ENCODE measurements at regions not wholly inside any gene's neighbourhood (a gene's known extent, or its start where the extent isn't known, plus 50 kb on each side); places are given as distances from the start of the nearest gene placed in this dataset.
"Not testable (repeated sequence)": the region's sequence is repeated elsewhere in the genome, so short reads cannot be mapped to it uniquely, and the experiment has no call there.

DNA sequence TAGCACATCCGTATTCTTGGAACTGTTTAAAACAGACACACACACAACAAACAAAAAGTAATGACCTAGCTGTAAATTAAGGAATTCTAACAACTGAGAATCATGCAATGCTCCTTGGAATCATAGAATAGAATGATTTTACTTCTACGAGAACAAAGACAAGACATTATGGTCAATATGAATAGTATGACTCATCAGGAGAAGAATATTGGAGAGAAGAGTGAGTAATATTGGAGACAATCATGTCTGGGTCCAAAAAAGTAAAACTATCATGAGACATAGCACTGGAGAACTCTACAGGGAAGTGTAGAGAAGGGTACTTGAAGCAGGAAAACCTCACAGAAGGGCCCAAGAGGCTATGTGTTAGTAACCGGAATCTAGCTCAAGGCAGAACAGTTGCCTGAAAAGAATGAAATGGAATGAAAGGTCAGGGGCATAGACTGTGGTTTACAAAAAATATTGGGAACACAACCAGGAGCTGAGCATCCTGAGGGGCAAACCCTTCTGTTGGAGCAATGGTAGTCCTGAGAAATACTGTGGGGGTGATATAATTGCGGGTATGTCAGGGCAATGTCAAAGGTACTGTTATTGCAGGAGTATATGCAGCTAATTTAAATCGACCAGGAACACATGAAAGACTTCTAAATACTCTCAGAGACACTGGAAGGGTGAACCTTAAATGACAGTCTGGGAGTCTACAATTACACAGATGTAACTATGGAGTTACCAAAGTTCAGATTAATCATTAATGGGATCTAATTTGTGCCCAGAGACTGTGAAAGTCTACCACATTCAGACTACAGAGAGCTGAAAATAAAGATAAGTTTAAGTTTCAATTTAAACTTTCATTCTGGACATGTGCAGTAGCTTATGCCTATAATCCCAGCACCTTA lies 201.2 kb downstream of the BCHE start:
- DNase-seq (ENCODE audit: extremely low read depth, low read depth, low spot score) = no peak

DNA sequence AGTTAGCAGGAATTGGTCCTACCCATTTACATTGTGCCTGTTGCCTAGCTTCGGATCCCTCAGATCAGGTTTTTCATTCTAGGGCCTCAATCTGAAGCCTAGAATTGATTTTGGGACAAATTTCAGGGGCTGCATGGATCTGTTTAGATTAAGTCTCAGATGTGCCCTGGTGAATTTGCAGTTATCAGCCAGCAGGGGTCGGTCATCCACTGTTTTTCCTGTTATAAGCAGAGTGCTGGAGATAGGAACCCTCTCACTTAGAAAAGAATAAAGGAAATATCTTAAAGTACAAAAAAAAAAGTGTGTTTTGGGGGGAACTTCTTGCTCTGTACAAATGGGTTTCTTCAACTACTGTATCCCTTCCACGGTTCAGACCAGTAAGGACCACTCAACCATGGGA lies 212.5 kb downstream of the BCHE start:
- DNase-seq (ENCODE audit: extremely low read depth, low read depth, low spot score) = no peak

DNA sequence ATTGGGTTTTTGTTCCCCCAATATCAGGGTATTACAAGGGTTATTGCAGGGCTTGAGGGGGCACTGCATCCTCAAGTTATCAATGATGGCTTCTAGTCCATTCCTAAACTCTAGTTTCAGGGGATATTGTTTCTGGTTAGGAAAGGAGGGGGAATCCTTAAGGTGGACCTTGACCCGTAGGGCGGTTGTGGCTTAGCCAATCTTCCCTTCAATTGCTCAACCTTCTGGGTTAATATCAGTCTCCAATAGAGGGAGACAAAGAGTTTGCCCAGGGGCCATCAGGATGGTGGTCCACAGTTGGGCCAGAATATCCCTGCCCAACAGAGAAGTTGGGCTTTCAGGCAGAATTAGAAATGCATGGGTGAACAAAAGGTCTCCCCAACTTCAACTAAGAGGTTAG lies 214.9 kb downstream of the BCHE start:
- no peak for DNase-seq (ENCODE audit: extremely low read depth, low read depth, low spot score)

DNA sequence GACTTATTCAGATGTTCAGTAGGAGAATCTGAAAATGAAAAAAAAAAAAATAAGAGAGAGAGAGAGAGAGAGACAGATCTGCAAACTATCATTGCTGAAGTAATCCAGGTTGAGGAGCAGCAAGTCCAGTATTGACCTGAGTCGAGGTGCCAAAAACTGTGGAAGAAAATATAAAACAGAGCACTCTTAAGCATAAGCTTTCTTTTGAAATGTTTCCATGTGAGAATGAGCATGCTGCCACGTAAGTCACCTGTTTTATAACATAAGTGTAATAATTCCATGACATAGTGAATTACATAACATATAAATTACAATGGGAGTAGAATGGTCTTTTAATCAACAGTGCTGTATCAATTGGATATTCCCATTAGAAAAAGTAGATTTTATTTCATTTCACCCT lies 218.2 kb downstream of the BCHE start:
- DNase-seq (ENCODE audit: extremely low read depth, low read depth, low spot score) = no peak

DNA sequence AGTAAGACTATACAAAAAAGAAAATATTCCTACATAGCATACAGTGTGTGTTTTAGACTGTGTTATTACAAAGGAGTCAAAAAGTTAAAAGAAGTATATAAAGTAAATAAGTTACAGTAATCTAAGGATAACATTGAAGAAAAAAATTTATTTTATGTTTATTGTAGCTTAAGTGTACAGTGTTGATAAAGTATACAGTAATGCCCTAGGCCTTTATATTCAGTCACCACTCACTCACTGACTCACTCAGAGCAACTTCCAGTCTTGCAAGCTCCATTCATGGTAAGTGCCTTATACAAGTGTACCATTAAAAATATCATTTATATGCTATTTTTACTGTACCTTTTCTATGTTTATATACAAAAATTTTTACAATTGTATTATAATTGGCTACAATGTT lies 220.1 kb downstream of the BCHE start:
- no peak for DNase-seq (ENCODE audit: extremely low read depth, low read depth, low spot score)

DNA sequence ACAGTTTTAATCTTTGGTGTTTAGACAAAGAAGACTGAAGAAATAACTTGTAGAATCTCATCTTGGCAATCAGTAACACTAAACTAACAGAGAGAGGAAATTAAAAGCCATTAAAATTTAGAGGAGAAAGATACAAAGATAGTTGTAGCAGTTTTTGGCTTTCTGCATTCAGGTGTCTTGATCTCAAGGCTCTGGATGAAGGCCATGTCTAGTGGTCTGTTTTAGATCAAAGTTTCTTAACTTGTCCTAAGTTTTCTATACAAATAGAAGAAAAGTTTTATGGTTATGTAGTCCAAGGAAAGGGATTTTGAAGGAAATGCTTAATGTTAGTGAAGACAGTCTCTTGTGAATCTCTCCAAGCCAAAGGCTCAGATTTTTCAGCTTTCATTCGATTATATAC lies 222.9 kb downstream of the BCHE start:
- DNase-seq (ENCODE audit: extremely low read depth, low read depth, low spot score) = no peak

DNA sequence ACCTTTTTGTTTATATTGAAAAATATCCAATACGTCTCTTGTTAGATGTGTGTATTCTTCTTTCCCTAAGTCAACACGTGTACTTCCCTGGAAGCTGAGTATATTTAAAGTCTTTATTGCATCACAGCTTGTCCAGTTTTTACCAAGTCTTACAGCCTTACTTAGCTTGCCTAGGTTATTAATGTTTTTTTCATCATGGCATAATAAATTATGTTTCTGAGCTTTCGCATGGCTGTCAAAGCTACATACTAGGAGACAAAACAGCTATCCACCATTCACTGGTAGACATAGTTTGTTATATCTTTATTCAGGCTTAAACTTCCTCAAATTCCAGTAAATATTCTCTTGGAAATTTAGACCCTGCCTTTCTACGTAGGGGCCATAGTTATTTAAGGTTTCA lies 224.2 kb downstream of the BCHE start:
- no peak for DNase-seq (ENCODE audit: extremely low read depth, low read depth, low spot score)

DNA sequence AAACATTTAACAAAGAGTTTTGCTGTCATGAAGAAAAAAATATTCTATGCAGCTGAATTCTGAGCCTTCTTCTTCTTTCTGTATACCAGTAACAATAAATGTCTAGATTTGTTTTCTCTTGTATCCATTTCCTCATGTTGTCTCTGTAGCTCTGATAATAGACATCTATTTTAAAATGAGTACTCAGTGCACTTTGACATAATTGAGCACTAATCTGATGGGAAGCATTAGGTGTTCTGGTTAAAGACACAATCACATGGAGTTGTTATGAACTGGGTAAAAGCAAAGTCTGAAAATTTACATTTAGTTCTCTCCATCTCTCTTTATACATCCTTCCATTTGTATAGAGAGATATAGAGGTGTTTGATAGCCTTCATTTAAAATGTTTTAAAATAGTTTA lies 230.0 kb downstream of the BCHE start:
- no peak for DNase-seq (ENCODE audit: extremely low read depth, low read depth, low spot score)

DNA sequence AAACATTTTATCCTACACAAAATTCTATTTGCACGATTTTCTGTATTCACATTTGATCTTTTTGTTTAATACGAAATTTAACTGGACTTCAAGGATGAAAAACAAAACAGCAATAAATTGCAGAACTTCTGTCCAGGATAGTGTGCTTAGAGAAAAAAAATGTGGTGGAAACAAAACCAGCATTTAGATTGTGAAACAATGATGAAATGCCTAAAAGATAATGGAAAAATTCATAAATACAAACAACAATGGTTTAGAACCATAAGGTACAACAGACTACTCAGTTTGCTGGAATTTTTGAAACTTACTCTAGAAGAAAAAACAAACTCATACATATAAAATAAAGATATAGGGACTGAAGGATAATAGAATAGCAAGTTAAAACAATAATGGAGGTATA lies 234.0 kb downstream of the BCHE start:
- no peak for DNase-seq (ENCODE audit: extremely low read depth, low read depth, low spot score)

DNA sequence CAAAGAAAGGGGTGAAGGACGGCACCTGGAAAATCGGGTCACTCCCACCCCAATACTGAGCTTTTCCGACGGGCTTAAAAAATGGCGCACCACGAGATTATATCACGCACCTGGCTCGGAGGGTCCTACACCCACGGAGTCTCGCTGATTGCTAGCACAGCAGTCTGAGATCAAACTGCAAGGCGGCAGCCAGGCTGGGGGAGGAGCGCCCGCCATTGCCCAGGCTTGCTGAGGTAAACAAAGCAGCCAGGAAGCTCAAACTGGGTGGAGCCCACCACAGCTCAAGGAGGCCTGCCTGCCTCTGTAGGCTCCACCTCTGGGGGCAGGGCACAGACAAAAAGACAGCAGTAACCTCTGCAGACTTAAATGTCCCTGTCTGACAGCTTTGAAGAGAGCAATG lies 264.7 kb downstream of the BCHE start:
- not testable (repeated sequence) for DNase-seq (ENCODE audit: extremely low read depth, low read depth, low spot score)

DNA sequence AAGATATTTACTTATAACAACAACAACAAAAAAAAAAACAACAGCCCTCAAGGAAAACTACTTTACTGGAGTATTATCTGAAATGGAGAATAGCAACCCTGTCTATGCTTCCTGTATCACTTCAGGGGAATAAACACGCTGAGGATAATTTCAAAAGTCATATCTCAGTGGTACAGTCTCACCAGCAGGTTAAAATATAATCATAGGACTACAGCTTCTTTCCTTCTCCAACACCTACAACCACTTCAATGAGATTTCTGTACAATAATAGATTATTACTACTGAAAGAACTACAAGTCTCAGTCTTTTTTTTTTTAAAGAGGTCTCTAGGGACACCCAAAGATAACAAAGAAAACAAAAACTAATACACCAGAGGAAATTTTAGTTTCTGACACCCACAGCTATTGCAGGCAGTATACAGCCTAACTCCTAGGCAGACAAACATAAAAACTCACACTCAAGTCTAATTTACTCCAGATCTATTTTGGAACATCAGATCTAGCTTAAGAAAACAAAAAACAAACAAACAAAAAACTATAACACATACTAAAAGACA lies 268.2 kb downstream of the BCHE start:
- no peak for DNase-seq (ENCODE audit: extremely low read depth, low read depth, low spot score)

DNA sequence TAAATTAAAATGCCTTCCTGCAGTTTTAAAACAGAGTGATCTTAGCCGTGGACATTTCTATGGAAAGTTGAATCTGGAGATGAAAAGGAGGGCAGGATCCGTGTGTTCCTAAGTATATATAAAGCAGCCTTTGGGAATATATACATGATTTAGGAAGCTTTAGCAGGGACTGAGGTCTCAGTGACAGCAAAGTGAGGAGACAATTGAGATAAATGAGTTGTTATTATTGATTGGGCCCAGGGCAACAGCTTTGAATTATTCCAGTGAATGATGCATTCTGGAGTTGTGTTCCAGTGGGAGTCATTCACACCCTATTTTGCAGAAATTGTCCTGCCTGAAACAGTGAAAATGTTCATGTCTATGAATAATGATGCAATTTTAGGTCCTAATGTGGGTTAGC lies 281.4 kb downstream of the BCHE start:
- DNase-seq (ENCODE audit: extremely low read depth, low read depth, low spot score) = no peak

DNA sequence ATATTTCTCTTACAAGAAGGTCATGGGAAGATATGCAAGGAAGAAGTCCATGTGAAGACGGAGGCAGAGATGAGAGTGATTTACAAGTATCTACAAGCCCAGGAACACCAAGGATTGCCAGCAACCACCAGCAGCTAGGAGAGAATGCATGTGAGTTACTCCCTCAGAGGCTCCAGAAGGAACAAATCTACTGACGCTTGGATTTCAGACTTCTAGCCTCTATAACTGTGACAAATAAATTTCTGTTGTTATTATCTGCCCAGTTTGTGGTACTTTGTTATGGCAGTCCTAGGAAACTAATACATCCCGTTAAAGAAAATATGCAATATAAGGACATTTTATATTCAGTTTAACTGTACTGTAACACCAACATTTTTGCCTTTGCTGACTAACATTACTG lies 283.9 kb downstream of the BCHE start:
- no peak for DNase-seq (ENCODE audit: extremely low read depth, low read depth, low spot score)

DNA sequence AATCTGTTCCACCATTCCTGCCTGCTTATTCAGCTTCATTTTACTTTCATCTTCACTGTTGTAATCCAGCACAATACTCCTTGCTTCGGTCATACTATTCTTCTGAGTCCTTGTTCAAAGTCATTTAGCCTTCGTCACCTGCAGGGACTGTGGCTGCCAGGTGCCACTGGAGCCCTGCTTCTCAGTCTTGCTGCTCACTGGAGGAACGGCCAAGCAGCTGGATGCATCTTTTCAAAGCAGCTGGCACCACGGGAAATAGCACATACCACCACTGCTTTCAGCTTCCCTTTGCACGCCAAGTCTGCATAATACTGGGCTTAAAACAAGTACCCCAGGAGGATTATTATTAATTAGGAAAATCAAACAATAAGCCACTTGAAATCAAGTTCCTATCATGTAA lies 287.6 kb downstream of the BCHE start:
- no peak for DNase-seq (ENCODE audit: extremely low read depth, low read depth, low spot score)

DNA sequence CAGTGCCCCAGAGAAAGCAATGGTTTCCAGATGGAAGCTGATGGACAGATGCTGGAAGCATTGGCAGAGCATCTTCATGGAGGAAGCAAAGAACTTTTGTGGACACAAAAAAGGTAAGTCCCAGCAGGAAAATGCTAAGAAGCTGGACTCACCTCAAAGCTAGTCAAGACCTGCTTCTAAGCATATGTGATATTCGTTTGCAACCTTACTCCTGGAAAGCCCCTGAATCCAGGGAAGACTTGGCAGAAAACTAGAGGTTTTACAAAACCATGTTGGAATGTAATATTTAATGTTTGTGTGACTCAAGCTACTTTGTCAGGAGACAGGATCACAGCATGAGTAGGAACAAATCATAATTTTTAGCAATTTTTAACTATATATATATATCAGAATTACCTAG lies 288.2 kb downstream of the BCHE start:
- no peak for DNase-seq (ENCODE audit: extremely low read depth, low read depth, low spot score)

DNA sequence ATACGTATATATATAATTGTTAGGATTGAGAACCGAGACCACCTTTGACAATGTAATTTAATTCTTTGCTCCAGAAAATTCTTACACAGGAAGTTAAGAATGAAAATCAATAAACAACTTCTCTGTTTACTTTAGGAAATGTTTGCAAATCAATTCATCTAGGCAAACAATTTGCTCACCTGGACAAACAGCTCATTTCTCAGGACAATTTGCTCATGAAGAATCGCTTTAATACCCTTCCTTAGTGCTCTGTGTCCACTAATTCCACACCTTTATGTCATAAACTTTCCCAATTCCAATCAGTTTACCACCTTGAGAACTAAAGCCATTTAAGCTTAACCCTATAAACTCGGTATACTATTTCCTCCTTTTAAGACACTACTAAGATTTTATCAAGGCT lies 292.2 kb downstream of the BCHE start:
- no peak for DNase-seq (ENCODE audit: extremely low read depth, low read depth, low spot score)

DNA sequence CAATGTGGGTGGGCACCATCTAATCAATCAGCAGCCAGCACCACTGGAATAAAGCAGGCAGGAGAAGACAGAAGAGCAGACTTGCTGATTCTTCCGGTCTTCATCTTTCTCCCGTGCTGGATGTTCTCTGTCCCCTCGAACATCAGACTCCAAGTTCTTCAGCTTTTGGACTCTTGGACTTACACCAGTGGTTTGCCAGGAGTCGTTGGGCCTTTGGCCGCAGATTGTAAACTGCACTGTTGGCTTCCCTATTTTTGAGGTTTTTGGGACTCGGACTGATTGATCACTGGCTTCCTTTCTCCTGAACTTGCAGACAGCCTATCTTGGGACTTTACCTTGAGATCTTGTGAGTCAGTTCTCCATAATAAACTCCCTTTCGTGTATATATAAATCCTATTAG lies 292.8 kb downstream of the BCHE start:
- no peak for DNase-seq (ENCODE audit: extremely low read depth, low read depth, low spot score)

DNA sequence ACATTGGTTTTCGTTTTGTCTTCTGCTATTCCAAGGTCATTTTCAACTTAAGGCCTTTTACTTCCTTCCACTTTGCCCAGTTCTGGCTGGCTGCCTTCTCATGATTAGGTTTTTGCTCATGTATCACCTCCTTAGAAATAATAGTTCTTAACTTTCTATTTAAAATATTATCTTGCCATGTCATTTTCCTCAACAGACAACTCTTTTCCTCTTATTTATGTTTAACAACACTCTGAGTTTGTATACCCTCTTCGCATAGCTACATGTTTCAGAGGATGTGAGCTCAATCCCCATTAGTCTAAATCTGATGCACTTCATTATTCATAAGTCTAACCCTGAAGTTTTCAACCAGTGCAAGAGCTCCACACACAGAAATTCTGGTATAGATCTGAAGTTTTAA lies 299.1 kb downstream of the BCHE start:
- no peak for DNase-seq (ENCODE audit: extremely low read depth, low read depth, low spot score)

DNA sequence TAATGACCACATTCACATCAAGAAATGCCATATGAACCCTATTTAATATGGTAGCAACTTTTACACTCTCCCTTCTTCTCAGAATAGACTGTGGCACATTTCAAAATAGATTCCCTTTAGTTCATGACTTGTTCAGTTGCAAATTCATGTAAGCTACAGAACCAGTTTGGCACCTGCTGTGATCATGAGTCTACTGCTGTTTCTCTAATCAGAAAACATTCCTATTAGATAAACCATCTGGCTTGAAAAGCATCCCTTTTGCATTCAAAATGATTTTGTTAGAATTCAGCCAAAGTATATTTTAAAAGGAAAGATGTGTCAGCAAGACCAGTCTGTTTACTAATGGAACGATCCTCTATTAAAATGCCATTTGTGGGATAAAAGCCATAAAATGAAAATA lies 304.4 kb downstream of the BCHE start:
- no peak for DNase-seq (ENCODE audit: extremely low read depth, low read depth, low spot score)

DNA sequence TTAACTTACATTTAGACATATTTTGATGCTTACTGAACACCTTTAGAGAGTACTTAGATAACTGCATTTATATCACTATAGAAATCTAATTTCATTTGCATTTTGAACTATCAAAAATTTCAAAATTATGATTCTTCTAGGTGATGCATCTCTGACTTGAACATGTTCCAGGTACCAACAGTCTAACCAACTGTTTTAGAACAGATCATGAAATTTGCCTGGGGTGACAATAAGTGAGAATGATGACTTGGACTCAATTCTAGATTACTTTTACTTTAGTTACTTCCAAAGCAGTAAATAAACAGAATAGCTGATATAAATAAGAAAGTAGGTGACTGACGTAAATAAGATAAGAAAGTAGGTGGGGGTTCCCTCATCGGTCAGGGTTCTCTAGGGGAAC lies 307.8 kb downstream of the BCHE start:
- DNase-seq (ENCODE audit: extremely low read depth, low read depth, low spot score) = no peak

DNA sequence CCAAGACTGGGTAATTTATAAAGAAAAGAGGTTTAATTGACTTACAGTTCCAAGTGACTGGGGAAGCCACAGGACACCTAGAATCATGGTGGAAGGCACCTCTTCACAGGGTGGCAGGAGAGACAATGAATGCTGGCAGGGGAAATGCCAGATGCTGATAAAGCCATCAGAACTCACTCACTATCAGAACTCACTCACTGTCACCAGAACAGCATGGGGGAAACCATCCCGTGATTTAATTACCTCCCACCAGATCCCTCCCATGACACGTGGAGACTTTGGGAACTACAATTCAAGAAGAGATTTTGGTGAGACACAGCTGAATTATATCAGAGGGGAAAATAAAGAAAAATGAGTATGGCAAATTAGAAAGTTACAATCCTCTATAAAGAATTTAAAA lies 310.9 kb downstream of the BCHE start:
- no peak for DNase-seq (ENCODE audit: extremely low read depth, low read depth, low spot score)

DNA sequence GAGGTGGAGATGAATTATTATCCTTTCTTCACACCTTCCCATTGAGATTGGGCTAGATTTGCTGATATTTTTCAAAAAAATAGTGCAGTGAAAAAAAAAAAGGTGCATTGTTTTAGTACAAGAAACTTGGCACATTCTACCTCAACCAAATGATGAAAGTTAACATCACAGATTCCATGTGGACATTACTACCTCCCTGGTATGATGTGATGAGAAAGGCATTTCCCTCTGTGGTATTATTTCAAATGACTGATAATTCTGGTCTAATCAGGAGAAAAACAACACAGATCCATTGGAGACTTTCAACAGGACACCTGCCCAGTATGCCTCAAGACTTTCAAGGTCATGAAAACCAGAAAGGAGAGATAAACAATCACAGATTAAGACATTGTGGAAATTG lies 313.4 kb downstream of the BCHE start:
- no peak for DNase-seq (ENCODE audit: extremely low read depth, low read depth, low spot score)

DNA sequence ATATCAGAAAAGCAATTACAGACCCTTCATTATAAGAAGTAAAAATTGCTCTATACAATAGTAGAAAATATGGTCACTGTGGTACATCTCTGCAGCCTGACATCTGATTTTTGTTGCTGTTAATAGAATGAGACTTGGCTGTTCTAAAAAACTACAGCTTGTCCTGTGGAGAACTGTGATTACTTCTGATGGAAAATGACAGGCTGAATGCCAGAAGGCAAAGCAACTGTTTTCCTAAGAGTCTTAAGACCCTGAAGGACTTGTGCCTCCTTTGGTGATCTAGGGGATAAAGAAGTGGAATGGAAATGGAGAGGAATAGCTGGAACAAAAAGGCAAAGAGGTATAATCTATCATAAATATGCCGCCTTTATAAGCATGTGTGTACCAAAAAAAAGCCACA lies 314.8 kb downstream of the BCHE start:
- DNase-seq (ENCODE audit: extremely low read depth, low read depth, low spot score) = no peak

Measured in glomerular endothelial cell (primary cell).